Left renal cortex interstitium (tissue), 4 donors: ENCODE measurements at regions not wholly inside any gene's neighbourhood (a gene's known extent, or its start where the extent isn't known, plus 50 kb on each side); places are given as distances from the start of the nearest gene placed in this dataset.

Experiments used
- DNase-seq, 4 donors: peaks; one replicate each; pipeline ENCODE4 v3.0.0-alpha.2; 2013; ENCODE audit warnings: low read depth in 4 of 4, low spot score in 2 of 4, missing footprints in 1 of 4

- no peak for DNase-seq
Measured at GRCh38 chr16:64422259-64422658, 699.6 kb downstream of the CDH11 start.

GRCh38 chr16:64421515-64421914 is 700.3 kb downstream of the CDH11 start:
- no peak for DNase-seq

- DNase-seq: no peak
Measured at GRCh38 chr16:64419832-64420231, 702.0 kb downstream of the CDH11 start.

- DNase-seq: no peak
Measured at GRCh38 chr16:64417711-64418227, 704.1 kb downstream of the CDH11 start.

GRCh38 chr16:64416216-64417005 is 705.5 kb downstream of the CDH11 start:
- DNase-seq: no peak

GRCh38 chr16:64412578-64413280 is 709.1 kb downstream of the CDH11 start:
- DNase-seq: no peak

- DNase-seq: no peak
Measured at GRCh38 chr16:64410306-64410705, 711.6 kb downstream of the CDH11 start.

GRCh38 chr16:64409783-64410210 is 712.1 kb downstream of the CDH11 start:
- DNase-seq: no peak

GRCh38 chr16:64408699-64409098 is 713.2 kb downstream of the CDH11 start:
- DNase-seq: no peak

- DNase-seq: no peak
Measured at GRCh38 chr16:64406770-64407181, 715.1 kb downstream of the CDH11 start.

GRCh38 chr16:64403352-64403751 is 718.5 kb downstream of the CDH11 start:
- DNase-seq: no peak

- no peak for DNase-seq
Measured at GRCh38 chr16:64398793-64399192, 723.1 kb downstream of the CDH11 start.

- no peak for DNase-seq
Measured at GRCh38 chr16:64397945-64398508, 723.8 kb downstream of the CDH11 start.

GRCh38 chr16:64397042-64397441 is 724.8 kb downstream of the CDH11 start:
- no peak for DNase-seq

- no peak for DNase-seq
Measured at GRCh38 chr16:64394061-64394460, 727.8 kb downstream of the CDH11 start.

- no peak for DNase-seq
Measured at GRCh38 chr16:64392456-64392855, 729.4 kb downstream of the CDH11 start.

GRCh38 chr16:64391063-64391600 is 730.7 kb downstream of the CDH11 start:
- DNase-seq: no peak

GRCh38 chr16:64390102-64390501 is 731.8 kb downstream of the CDH11 start:
- no peak for DNase-seq

- DNase-seq: no peak
Measured at GRCh38 chr16:64384636-64385035, 737.2 kb downstream of the CDH11 start.

- DNase-seq: no peak
Measured at GRCh38 chr16:64381979-64382378, 739.9 kb downstream of the CDH11 start.

GRCh38 chr16:64380751-64381150 is 741.1 kb downstream of the CDH11 start:
- DNase-seq: no peak
